ENCODE measurements at regions not wholly inside any gene's neighbourhood (a gene's known extent, or its start where the extent isn't known, plus 50 kb on each side); places are given as distances from the start of the nearest gene placed in this dataset.

DNA sequence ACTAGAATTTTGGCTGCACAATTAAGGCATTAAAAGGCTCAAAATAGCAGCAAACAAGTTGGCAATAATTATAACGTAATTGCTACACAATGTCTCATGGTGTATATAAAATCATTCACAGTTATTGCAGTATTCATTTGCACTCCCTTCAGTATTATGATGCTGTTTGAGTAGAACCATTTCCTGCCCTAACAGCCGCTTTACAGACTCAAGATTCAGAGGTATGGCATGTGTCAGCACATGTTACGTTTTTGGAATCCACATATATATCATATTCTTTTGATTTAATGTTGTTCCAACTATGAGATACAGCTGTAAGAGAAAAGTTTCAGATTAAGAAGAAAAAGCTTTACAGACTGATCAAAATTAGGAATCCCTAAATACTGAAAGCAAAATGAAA is 56.3 kb upstream of the NCKAP5 start:
- H3K27me3 ChIP-seq = no peaks in the 10 kb centered on the region
- DNase-seq (ENCODE audit: low spot score in 2 of 2) = no peak
- H3K36me3 ChIP-seq = no peaks in the 10 kb centered on the region
- intact Hi-C loops (cut with DNase I) = no loop called here
- no peaks in the 10 kb centered on the region for H3K4me1 ChIP-seq
- no peak overlapping the region for H3K4me3 ChIP-seq
- H3K27ac ChIP-seq = no peak overlapping the region
- TF ChIP-seq, protein P1, sequence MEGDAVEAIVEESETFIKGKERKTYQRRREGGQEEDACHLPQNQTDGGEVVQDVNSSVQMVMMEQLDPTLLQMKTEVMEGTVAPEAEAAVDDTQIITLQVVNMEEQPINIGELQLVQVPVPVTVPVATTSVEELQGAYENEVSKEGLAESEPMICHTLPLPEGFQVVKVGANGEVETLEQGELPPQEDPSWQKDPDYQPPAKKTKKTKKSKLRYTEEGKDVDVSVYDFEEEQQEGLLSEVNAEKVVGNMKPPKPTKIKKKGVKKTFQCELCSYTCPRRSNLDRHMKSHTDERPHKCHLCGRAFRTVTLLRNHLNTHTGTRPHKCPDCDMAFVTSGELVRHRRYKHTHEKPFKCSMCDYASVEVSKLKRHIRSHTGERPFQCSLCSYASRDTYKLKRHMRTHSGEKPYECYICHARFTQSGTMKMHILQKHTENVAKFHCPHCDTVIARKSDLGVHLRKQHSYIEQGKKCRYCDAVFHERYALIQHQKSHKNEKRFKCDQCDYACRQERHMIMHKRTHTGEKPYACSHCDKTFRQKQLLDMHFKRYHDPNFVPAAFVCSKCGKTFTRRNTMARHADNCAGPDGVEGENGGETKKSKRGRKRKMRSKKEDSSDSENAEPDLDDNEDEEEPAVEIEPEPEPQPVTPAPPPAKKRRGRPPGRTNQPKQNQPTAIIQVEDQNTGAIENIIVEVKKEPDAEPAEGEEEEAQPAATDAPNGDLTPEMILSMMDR (IDR thresholded peaks at IDR 0.05) = no peak
- no peaks in the 10 kb centered on the region for H3K9me3 ChIP-seq

GRCh38 chr2:133627741-133628140 is 59.5 kb upstream of the NCKAP5 start:
- Histone ChIP-seq H3K4me3 (no peak overlapping the region), H3K27ac (no peak overlapping the region)

DNA sequence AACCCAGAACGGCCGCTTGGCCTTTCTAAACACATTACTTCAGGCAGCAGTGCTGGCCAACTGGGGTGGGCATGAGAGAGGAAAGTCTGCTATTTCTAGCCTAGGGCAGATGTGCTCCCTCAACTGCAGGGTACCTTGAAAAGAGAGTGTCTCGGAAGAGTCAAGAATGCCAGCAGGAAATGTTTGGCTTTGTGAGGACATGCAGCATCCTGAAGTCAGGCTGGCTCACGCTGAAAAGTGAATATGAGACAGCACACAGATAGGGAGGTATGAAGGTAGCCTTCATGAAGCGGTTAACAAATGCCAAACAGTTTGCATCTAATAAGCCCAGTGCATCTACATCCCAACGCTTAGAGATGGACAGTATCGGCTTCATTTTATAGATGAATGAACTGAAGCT is 65.0 kb upstream of the NCKAP5 start:
- no peaks in the 10 kb centered on the region for H3K9me3 ChIP-seq
- intact Hi-C loops (cut with DNase I) = no loop called here
- no peaks in the 10 kb centered on the region for H3K27me3 ChIP-seq
- H3K27ac ChIP-seq = no peak overlapping the region
- no peaks in the 10 kb centered on the region for H3K36me3 ChIP-seq
- DNase-seq (ENCODE audit: low spot score in 2 of 2) = no peak
- TF ChIP-seq, protein P1 (IDR thresholded peaks at IDR 0.05) = no peak
- H3K4me1 ChIP-seq = no peaks in the 10 kb centered on the region
- H3K4me3 ChIP-seq = no peak overlapping the region

More at GRCh38 chr2:133627741-133628140, 59.5 kb upstream of the NCKAP5 start:
- Histone ChIP-seq H3K27me3 (no peaks in the 10 kb centered on the region), H3K36me3 (no peaks in the 10 kb centered on the region), H3K4me1 (no peaks in the 10 kb centered on the region), H3K9me3 (no peaks in the 10 kb centered on the region)
- TF ChIP-seq, protein P1 (IDR thresholded peaks at IDR 0.05) = no peak
- intact Hi-C loops (cut with DNase I) = no loop called here
- DNase-seq (ENCODE audit: low spot score in 2 of 2) = no peak

DNA sequence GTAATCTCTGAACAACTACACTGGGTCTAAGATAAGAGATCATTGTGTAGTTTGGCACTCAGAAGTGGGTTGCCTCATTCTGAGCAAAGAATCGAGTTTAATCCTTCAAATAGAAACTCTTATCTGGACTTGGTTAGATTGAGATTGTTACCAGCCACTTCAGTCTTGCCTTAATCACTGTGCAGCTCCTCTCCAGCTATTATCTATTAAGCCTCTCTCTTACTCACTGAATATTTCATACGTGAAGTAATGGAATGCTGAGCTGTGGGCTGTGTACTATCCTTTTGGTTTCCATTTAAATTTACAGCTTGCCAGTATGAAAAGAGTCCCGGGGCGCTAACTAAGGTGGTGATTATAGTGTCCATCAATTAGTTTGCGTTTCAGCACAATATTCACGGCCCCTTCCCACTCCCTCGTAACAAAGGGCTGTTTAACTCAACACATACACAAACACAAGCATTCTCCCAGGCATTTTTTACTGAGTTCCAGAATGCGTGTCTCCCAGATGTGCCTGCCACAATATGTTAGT is 65.7 kb upstream of the NCKAP5 start:
- intact Hi-C loops (cut with DNase I) = no loop called here
- no peak for DNase-seq (ENCODE audit: low spot score in 2 of 2)
- Histone ChIP-seq H3K36me3 (no peaks in the 10 kb centered on the region), H3K9me3 (no peaks in the 10 kb centered on the region), H3K4me1 (no peaks in the 10 kb centered on the region), H3K4me3 (no peak overlapping the region), H3K27me3 (no peaks in the 10 kb centered on the region), H3K27ac (no peak overlapping the region)
- TF ChIP-seq, protein P1 (IDR thresholded peaks at IDR 0.05) = no peak

DNA sequence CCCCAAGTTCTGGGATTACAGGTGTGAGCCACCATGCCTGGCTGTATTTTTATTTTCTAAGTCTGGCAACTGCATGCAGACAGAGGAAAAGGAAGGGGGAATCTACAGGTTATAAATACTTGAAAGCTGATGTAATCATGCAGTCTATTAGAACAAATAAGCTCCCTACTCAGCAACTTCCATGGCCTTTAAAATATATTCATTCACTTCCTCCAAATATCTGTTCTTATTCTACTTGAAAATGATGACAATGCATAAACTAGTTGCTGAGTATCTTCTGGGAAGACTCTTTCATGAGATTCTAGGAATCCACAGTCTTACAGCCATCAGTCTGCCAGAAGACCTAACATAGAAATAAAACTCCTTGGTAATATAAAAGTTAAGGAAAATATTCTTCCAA is 66.9 kb upstream of the NCKAP5 start:
- TF ChIP-seq, protein P1 (IDR thresholded peaks at IDR 0.05) = no peak
- intact Hi-C loops (cut with DNase I) = no loop called here
- Histone ChIP-seq H3K27ac (no peak overlapping the region), H3K4me1 (no peaks in the 10 kb centered on the region), H3K4me3 (no peak overlapping the region), H3K9me3 (no peaks in the 10 kb centered on the region), H3K27me3 (no peaks in the 10 kb centered on the region), H3K36me3 (no peaks in the 10 kb centered on the region)
- no peak for DNase-seq (ENCODE audit: low spot score in 2 of 2)

DNA sequence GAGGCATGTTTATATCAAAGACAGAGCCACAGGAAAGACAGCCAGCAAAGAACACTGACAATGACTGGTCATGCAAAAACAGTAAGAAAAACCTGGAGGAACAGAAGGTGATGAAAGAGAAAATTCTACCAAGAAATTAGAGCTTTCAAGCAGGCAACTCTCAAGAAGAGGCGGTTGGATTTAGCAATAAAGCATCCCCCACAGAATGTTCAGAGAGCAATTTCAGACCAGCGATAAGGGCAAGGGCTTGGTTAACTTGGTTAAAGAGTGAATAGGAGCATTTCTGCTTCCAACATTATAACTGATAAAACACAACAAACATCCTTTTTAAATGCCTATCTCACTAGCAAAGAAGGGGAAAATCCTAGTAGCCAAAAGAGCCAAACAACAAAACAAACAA is 68.0 kb upstream of the NCKAP5 start:
- DNase-seq (ENCODE audit: low spot score in 2 of 2) = no peak
- no peaks in the 10 kb centered on the region for H3K4me1 ChIP-seq
- intact Hi-C loops (cut with DNase I) = no loop called here
- TF ChIP-seq, protein P1 (IDR thresholded peaks at IDR 0.05) = no peak
- H3K4me3 ChIP-seq = no peak overlapping the region
- no peaks in the 10 kb centered on the region for H3K27me3 ChIP-seq
- H3K9me3 ChIP-seq = no peaks in the 10 kb centered on the region
- no peaks in the 10 kb centered on the region for H3K36me3 ChIP-seq
- no peak overlapping the region for H3K27ac ChIP-seq
